Vagina (tissue), 2 donors: ENCODE measurements at regions not wholly inside any gene's neighbourhood (a gene's known extent, or its start where the extent isn't known, plus 50 kb on each side); places are given as distances from the start of the nearest gene placed in this dataset.

Experiments used
- CTCF ChIP-seq, 3 experiments: fragments of 450-650 bp in 2 of 3; fragments of 200-600 bp in 1 of 3; sonication (generic) in 1 of 3; IDR thresholded peaks; one replicate each; pipeline ENCODE4 v1.5.1; 2017 to 2019; ENCODE audit warnings: antibody characterized with exemption in 3 of 3, mild to moderate bottlenecking in 2 of 3, moderate library complexity in 2 of 3
- POLR2A ChIP-seq, 2 donors: fragments of 450-650 bp; IDR thresholded peaks; one replicate each; pipeline ENCODE4 v1.6.1; 2017; ENCODE audit warnings: antibody characterized with exemption in 2 of 2, mild to moderate bottlenecking in 2 of 2, moderate library complexity in 2 of 2

- TF ChIP-seq CTCF (IDR thresholded peaks at IDR 0.05): no peak
- no peak for TF ChIP-seq POLR2A (IDR thresholded peaks at IDR 0.05)
Observed at GRCh38 chr18:42509750-42510415, 554.8 kb downstream of the PIK3C3 start.
